Endothelial cell of umbilical vein (primary cell): ENCODE measurements at regions not wholly inside any gene's neighbourhood (a gene's known extent, or its start where the extent isn't known, plus 50 kb on each side); places are given as distances from the start of the nearest gene placed in this dataset.

Experiments
- BruUV-seq: library from RNA; stranded (reverse); fragments of 400-500 nt; replicated peaks from 2 replicates; lab custom pipeline; 2021; lab: Mats Ljungman, UMichigan
- CTCF ChIA-PET: fragments of 300-600, 350-600 bp; sonication (Branson Sonifier 250); formaldehyde crosslinking; loops from one replicate; lab custom pipeline; 2021; ENCODE audit warnings: antibody characterized with exemption, inconsistent platforms; lab: Charles Lee
- POLR2A ChIA-PET: fragments of 300-600, 350-600 bp; sonication (Branson Sonifier 250); formaldehyde crosslinking; loops from one replicate; lab custom pipeline; 2021; ENCODE audit warnings: antibody characterized with exemption, inconsistent platforms; lab: Charles Lee
- DNase-seq: peaks from one replicate; pipeline ENCODE4 v3.0.0-alpha.2; 2011; ENCODE audit warnings: low read depth, low spot score
- FAIRE-seq: peaks from 2 replicates; lab custom pipeline; 2011; peaks lifted over from hg19 to GRCh38; lab: Jason Lieb, UNC
- H2AFZ ChIP-seq: 2 replicates; pipeline ENCODE4 v1.6.0; 2012; ENCODE audit warnings: low read depth, low read length, control low read depth, inconsistent platforms
- H3K27ac ChIP-seq: 2 replicates; pipeline ENCODE4 v1.5.1; 2011; ENCODE audit warnings: low read depth, mild to moderate bottlenecking, control low read depth, low read length, moderate library complexity; ENCODE audit not compliant: insufficient read depth
- H3K27me3 ChIP-seq, 2 experiments: 2 replicates each; pipeline versions ENCODE4 v1.6.0 to v1.6.1; 2011; ENCODE audit warnings: low read length in 2 of 2, mixed read lengths in 1 of 2; ENCODE audit not compliant: control insufficient read depth in 2 of 2, insufficient read depth in 2 of 2
- H3K36me3 ChIP-seq, 2 experiments: 2 replicates in 1 of 2; 3 replicates in 1 of 2; pipeline ENCODE4 v1.5.1; 2011; ENCODE audit warnings: low read length in 2 of 2, mild to moderate bottlenecking in 1 of 2, moderate library complexity in 1 of 2; ENCODE audit not compliant: control insufficient read depth in 2 of 2, insufficient read depth in 2 of 2; ENCODE audit errors: extremely low read depth in 1 of 2
- H3K4me1 ChIP-seq: 3 replicates; pipeline ENCODE4 v1.5.1; 2011; ENCODE audit warnings: mild to moderate bottlenecking, low read length; ENCODE audit not compliant: control insufficient read depth, insufficient read depth; ENCODE audit errors: extremely low read depth
- H3K4me2 ChIP-seq: 2 replicates; pipeline ENCODE4 v1.6.1; 2011; ENCODE audit warnings: low read length, control low read depth, mixed read lengths; ENCODE audit not compliant: insufficient read depth
- H3K4me3 ChIP-seq, 3 experiments: fragments of 200-600 bp in 1 of 3; sonication (generic), shearing (Covaris generic) in 1 of 3; replicated peaks in 1 of 3; 2 replicates each; pipeline ENCODE4 v1.5.1; 2011 to 2016; ENCODE audit warnings: control low read depth in 3 of 3, low read length in 3 of 3, mild to moderate bottlenecking in 2 of 3, inconsistent platforms in 1 of 3, low read depth in 1 of 3, moderate library complexity in 1 of 3; ENCODE audit not compliant: insufficient read depth in 1 of 3
- H3K79me2 ChIP-seq: 2 replicates; pipeline ENCODE4 v1.6.0; 2012; ENCODE audit warnings: low read length, inconsistent platforms; ENCODE audit not compliant: control insufficient read depth, insufficient read depth
- H3K9ac ChIP-seq: replicated peaks from 2 replicates; pipeline ENCODE3; 2011; ENCODE audit warnings: low read length, control low read depth; ENCODE audit not compliant: insufficient read depth; ENCODE audit errors: extremely low read depth
- H3K9me1 ChIP-seq: replicated peaks from 3 replicates; pipeline ENCODE4 v1.6.0; 2011; ENCODE audit warnings: mild to moderate bottlenecking, low read length; ENCODE audit not compliant: control insufficient read depth, insufficient read depth; ENCODE audit errors: extremely low read depth
- H3K9me3 ChIP-seq: replicated peaks from 2 replicates; pipeline ENCODE4 v1.5.1; 2012; ENCODE audit warnings: low read length, inconsistent platforms; ENCODE audit not compliant: control insufficient read depth, insufficient read depth
- H4K20me1 ChIP-seq: replicated peaks from 2 replicates; pipeline ENCODE3; 2011; ENCODE audit warnings: mild to moderate bottlenecking, low read length; ENCODE audit not compliant: control insufficient read depth, insufficient read depth; ENCODE audit errors: extremely low read depth
- EZH2 ChIP-seq: IDR thresholded peaks from 2 replicates; pipeline ENCODE4 v1.6.1; 2012; ENCODE audit warnings: borderline replicate concordance, low read depth, mild to moderate bottlenecking, moderate library complexity, low read length, inconsistent platforms; ENCODE audit not compliant: severe bottlenecking
- FOS ChIP-seq: IDR thresholded peaks from 2 replicates; pipeline ENCODE4 v1.6.1; 2011; ENCODE audit warnings: mild to moderate bottlenecking, low read length, moderate library complexity, borderline replicate concordance; ENCODE audit not compliant: insufficient read depth
- GATA2 ChIP-seq: IDR thresholded peaks from 2 replicates; pipeline ENCODE4 v1.7.0; 2011; ENCODE audit warnings: low read depth, mild to moderate bottlenecking, moderate library complexity, mixed read lengths, low read length; ENCODE audit not compliant: insufficient read length, insufficient read depth
- JUN ChIP-seq: IDR thresholded peaks from 2 replicates; pipeline ENCODE4 v1.6.1; 2011; ENCODE audit warnings: borderline replicate concordance, low read depth; ENCODE audit not compliant: insufficient read length, insufficient read depth
- MYC ChIP-seq: IDR thresholded peaks from one replicate; pipeline ENCODE4 v1.6.1; 2011; ENCODE audit warnings: mild to moderate bottlenecking, low read depth, low read length
- POLR2A ChIP-seq: IDR thresholded peaks from 2 replicates; pipeline ENCODE4 v1.6.1; 2012; ENCODE audit warnings: low read depth, mild to moderate bottlenecking, control low read depth, low read length
- POLR2AphosphoS5 ChIP-seq: IDR thresholded peaks from 2 replicates; pipeline ENCODE4 v1.6.1; 2012; ENCODE audit warnings: low read depth, mild to moderate bottlenecking, control low read depth, low read length, moderate library complexity; ENCODE audit not compliant: insufficient read depth
- dilution Hi-C: fragments of 300-500 bp; cut with MboI; formaldehyde crosslinking; loops from one replicate; pipeline ENCODE4 v1.15.0; 2019; ENCODE audit warnings: low sequenced_read_pairs; ENCODE audit not compliant: extremely low pct_ligation_motif_present
- intact Hi-C: fragments of 100-400 bp; cut with micrococcal nuclease; formaldehyde crosslinking; loops from one replicate; pipeline ENCODE4 v1.10.0; 2022
- TF ChIP-seq, protein P1 (sequence below), 2 donors: IDR thresholded peaks; 1 replicate in 1 of 2; 2 replicates in 1 of 2; pipeline ENCODE4 v1.5.1; 2011; ENCODE audit warnings: low read length in 2 of 2, mild to moderate bottlenecking in 2 of 2, moderate library complexity in 2 of 2, control low read depth in 1 of 2, inconsistent platforms in 1 of 2, low read depth in 1 of 2; ENCODE audit not compliant: insufficient read depth in 1 of 2; ENCODE audit errors: extremely low read depth in 1 of 2
- TF ChIP-seq, protein P2 (sequence below): IDR thresholded peaks from 2 replicates; pipeline ENCODE4 v1.6.1; 2011; ENCODE audit not compliant: insufficient read depth, insufficient read length

DNA sequence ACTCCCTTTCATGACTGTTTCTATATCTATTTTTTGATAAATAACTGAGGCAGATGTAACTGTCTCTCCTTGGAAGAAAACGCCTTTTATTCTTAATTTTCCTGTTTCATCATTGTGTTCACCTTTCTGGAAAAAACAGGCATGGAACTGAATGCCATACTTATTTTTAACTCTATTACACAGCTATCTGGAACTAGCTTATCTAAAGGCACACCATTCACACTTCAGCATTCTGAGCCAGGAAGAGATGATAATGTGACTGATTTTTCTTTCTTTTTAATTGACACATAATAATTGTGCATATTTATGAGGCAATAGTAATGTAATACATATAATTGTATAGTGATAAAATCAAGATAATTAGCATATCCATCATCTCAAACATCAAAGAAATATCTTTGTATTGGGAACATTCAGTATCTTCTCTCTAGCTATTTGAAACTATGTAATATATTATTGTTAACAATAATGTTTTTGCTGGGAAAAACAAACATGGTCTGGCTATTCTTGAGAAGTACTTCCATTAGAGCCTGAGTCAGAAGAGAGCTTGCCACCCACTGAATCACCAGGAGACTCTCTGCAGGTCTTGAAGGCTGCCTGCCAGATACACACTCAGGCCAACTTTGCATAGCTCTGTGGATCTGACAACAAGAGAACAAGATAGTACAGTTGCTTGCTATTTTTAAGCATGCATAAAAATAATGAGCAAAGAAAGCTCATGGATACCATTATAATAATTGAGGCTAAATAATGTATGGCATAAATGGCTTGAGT lies 501.0 kb upstream of the EDIL3 start:
- ChIA-PET CTCF (no interaction called here), POLR2A (no interaction called here)
- H3K9me3 ChIP-seq: no peaks in the 10 kb centered on the region
- H2AFZ ChIP-seq: no peak overlapping the region
- TF ChIP-seq MYC: no peak
- TF ChIP-seq, protein P1, sequence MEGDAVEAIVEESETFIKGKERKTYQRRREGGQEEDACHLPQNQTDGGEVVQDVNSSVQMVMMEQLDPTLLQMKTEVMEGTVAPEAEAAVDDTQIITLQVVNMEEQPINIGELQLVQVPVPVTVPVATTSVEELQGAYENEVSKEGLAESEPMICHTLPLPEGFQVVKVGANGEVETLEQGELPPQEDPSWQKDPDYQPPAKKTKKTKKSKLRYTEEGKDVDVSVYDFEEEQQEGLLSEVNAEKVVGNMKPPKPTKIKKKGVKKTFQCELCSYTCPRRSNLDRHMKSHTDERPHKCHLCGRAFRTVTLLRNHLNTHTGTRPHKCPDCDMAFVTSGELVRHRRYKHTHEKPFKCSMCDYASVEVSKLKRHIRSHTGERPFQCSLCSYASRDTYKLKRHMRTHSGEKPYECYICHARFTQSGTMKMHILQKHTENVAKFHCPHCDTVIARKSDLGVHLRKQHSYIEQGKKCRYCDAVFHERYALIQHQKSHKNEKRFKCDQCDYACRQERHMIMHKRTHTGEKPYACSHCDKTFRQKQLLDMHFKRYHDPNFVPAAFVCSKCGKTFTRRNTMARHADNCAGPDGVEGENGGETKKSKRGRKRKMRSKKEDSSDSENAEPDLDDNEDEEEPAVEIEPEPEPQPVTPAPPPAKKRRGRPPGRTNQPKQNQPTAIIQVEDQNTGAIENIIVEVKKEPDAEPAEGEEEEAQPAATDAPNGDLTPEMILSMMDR (IDR thresholded peaks at IDR 0.05; ENCODE audit: extremely low read depth in 1 of 2, insufficient read depth in 1 of 2, low read depth in 1 of 2, low read length in 2 of 2): no peak
- TF ChIP-seq POLR2A: no peak
- FAIRE-seq (no peak), DNase-seq (no peak)
- BruUV-seq: no TSS peak
- H3K9ac ChIP-seq: no peak overlapping the region
- no peaks in the 10 kb centered on the region for H3K79me2 ChIP-seq
- H3K27ac ChIP-seq: no peak overlapping the region
- no peak overlapping the region for H3K4me2 ChIP-seq
- H3K4me1 ChIP-seq: no peaks in the 10 kb centered on the region
- no peaks in the 10 kb centered on the region for H4K20me1 ChIP-seq
- H3K9me1 ChIP-seq: no peaks in the 10 kb centered on the region
- no peaks in the 10 kb centered on the region for H3K27me3 ChIP-seq
- dilution Hi-C loops (no loop called here), intact Hi-C loops (no loop called here)
- no peak overlapping the region for H3K4me3 ChIP-seq
- H3K36me3 ChIP-seq: no peaks in the 10 kb centered on the region

DNA sequence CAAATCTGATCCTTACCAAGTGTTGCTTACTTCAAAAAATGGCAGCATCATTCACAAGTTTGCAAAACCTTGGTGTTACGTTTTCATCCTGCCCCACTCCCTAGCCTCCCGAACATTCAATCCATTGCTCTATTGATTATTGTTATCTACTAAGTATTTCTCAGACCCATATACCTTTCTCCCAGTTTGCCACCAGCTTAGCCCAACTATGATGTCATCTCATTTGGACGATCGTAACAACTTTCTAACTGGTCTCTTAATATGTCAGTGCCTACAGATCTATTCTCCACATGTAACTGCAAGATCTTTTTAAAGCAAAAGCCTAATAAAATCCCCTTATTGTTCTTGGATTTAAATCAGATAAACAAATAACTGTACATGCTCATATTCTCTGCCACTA lies 497.1 kb upstream of the EDIL3 start:
- H3K9me3 ChIP-seq: no peaks in the 10 kb centered on the region
- H3K9ac ChIP-seq: no peak overlapping the region
- ChIA-PET POLR2A (no interaction called here), CTCF (no interaction called here)
- BruUV-seq: no TSS peak
- no peak overlapping the region for H3K4me2 ChIP-seq
- no peak overlapping the region for H3K4me3 ChIP-seq
- no peaks in the 10 kb centered on the region for H3K27me3 ChIP-seq
- FAIRE-seq (no peak), DNase-seq (no peak)
- H4K20me1 ChIP-seq: no peaks in the 10 kb centered on the region
- H2AFZ ChIP-seq: no peak overlapping the region
- TF ChIP-seq POLR2A (no peak), MYC (no peak), JUN (no peak), FOS (no peak), POLR2AphosphoS5 (no peak), GATA2 (no peak), EZH2 (no peak)
- TF ChIP-seq, protein P2, sequence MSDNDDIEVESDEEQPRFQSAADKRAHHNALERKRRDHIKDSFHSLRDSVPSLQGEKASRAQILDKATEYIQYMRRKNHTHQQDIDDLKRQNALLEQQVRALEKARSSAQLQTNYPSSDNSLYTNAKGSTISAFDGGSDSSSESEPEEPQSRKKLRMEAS: no peak
- TF ChIP-seq, protein P1 (IDR thresholded peaks at IDR 0.05; ENCODE audit: extremely low read depth in 1 of 2, insufficient read depth in 1 of 2, low read depth in 1 of 2, low read length in 2 of 2): no peak
- no peaks in the 10 kb centered on the region for H3K4me1 ChIP-seq
- dilution Hi-C loops (no loop called here), intact Hi-C loops (no loop called here)
- no peaks in the 10 kb centered on the region for H3K9me1 ChIP-seq
- no peaks in the 10 kb centered on the region for H3K36me3 ChIP-seq
- no peaks in the 10 kb centered on the region for H3K79me2 ChIP-seq
- H3K27ac ChIP-seq: no peak overlapping the region
